Keratinocyte (primary cell): ENCODE measurements at regions not wholly inside any gene's neighbourhood (a gene's known extent, or its start where the extent isn't known, plus 50 kb on each side); places are given as distances from the start of the nearest gene placed in this dataset.
A peak's percentile ranks its signal among the peaks of the same experiment; 100 is the strongest.

Experiments used
- DNase-seq: peaks from one replicate; pipeline ENCODE4 v3.0.0-alpha.2; 2011; ENCODE audit warnings: low read depth, missing footprints, low spot score
- FAIRE-seq: peaks from 2 replicates; lab custom pipeline; 2011; peaks lifted over from hg19 to GRCh38; lab: Jason Lieb, UNC
- H2AFZ ChIP-seq: 2 replicates; pipeline ENCODE4 v1.6.0; 2012; ENCODE audit warnings: low read length, control low read depth, inconsistent platforms; ENCODE audit not compliant: control insufficient read depth
- H3K27ac ChIP-seq: 2 replicates; pipeline ENCODE4 v1.5.1; 2011; ENCODE audit warnings: low read length; ENCODE audit not compliant: control insufficient read depth, insufficient read depth
- H3K27me3 ChIP-seq: 3 replicates; pipeline ENCODE4 v1.6.0; 2011; ENCODE audit warnings: low read length; ENCODE audit not compliant: control insufficient read depth, insufficient read depth; ENCODE audit errors: extremely low read depth
- H3K36me3 ChIP-seq, 2 experiments: 2 replicates in 1 of 2; 3 replicates in 1 of 2; pipeline ENCODE4 v1.5.1; 2011; ENCODE audit warnings: low read length in 2 of 2, mild to moderate bottlenecking in 1 of 2; ENCODE audit not compliant: control insufficient read depth in 2 of 2, insufficient read depth in 2 of 2; ENCODE audit errors: extremely low read depth in 1 of 2
- H3K4me1 ChIP-seq: 3 replicates; pipeline ENCODE4 v1.5.1; 2011; ENCODE audit warnings: low read length; ENCODE audit not compliant: control insufficient read depth, insufficient read depth; ENCODE audit errors: extremely low read depth
- H3K4me2 ChIP-seq: 3 replicates; pipeline ENCODE4 v1.6.0; 2011; ENCODE audit warnings: low read depth, low read length; ENCODE audit not compliant: control insufficient read depth, insufficient read depth; ENCODE audit errors: extremely low read depth
- H3K4me3 ChIP-seq, 3 experiments: fragments of 200-600 bp in 1 of 3; sonication (generic) in 1 of 3; 2 replicates in 2 of 3; 3 replicates in 1 of 3; pipeline ENCODE4 v1.5.1; 2011 to 2016; ENCODE audit warnings: low read length in 3 of 3, mild to moderate bottlenecking in 3 of 3, control low read depth in 2 of 3, inconsistent platforms in 1 of 3, low read depth in 1 of 3, mixed read lengths in 1 of 3, mixed run types in 1 of 3, moderate library complexity in 1 of 3; ENCODE audit not compliant: control insufficient read depth in 2 of 3, insufficient read depth in 2 of 3; ENCODE audit errors: extremely low read depth in 1 of 3
- H3K79me2 ChIP-seq: 2 replicates; pipeline ENCODE4 v1.6.0; 2012; ENCODE audit warnings: low read length; ENCODE audit not compliant: control insufficient read depth, insufficient read depth
- H3K9ac ChIP-seq: 3 replicates; pipeline ENCODE4 v1.6.0; 2011; ENCODE audit warnings: low read length; ENCODE audit not compliant: control insufficient read depth, insufficient read depth; ENCODE audit errors: extremely low read depth
- H3K9me1 ChIP-seq: 3 replicates; pipeline ENCODE4 v1.6.0; 2011; ENCODE audit warnings: low read length; ENCODE audit not compliant: control insufficient read depth, insufficient read depth; ENCODE audit errors: extremely low read depth
- H3K9me3 ChIP-seq: 2 replicates; pipeline ENCODE4 v1.5.1; 2012; ENCODE audit warnings: low read depth, low read length; ENCODE audit not compliant: control insufficient read depth
- H4K20me1 ChIP-seq: 3 replicates; pipeline ENCODE4 v1.6.0; 2011; ENCODE audit warnings: low read length; ENCODE audit not compliant: control insufficient read depth, insufficient read depth; ENCODE audit errors: extremely low read depth
- CTCF ChIP-seq, 3 experiments: IDR thresholded peaks in 1 of 3; conservative IDR thresholded peaks in 1 of 3; optimal IDR thresholded peaks in 1 of 3; 2 replicates in 2 of 3; 3 replicates in 1 of 3; pipeline versions ENCODE3 to v1.5.1; 2011; ENCODE audit warnings: low read length in 3 of 3, mild to moderate bottlenecking in 3 of 3, moderate library complexity in 2 of 3, control low read depth in 1 of 3, inconsistent platforms in 1 of 3; ENCODE audit not compliant: insufficient read depth in 2 of 3; ENCODE audit errors: extremely low read depth in 1 of 3
- EZH2 ChIP-seq: IDR thresholded peaks from one replicate; pipeline ENCODE4 v1.6.1; 2012; ENCODE audit warnings: inconsistent platforms, mild to moderate bottlenecking, low read length, moderate library complexity
- dilution Hi-C: fragments of 300-500 bp; cut with MboI; formaldehyde crosslinking; loops from one replicate; pipeline ENCODE4 v1.7.0; 2020; ENCODE audit warnings: low sequenced_read_pairs; ENCODE audit not compliant: extremely low pct_ligation_motif_present

- Histone ChIP-seq H3K9me3 (no peaks in the 10 kb centered on the region), H3K36me3 (no peaks in the 10 kb centered on the region), H3K27ac (peak overlapping the region; percentile 13), H3K4me3 (no peak overlapping the region), H3K4me1 (peaks cover 24% of the 10 kb centered on the region), H2AFZ (no peak overlapping the region), H4K20me1 (no peaks in the 10 kb centered on the region), H3K4me2 (no peak overlapping the region), H3K79me2 (no peaks in the 10 kb centered on the region), H3K27me3 (no peaks in the 10 kb centered on the region), H3K9me1 (no peaks in the 10 kb centered on the region), H3K9ac (no peak overlapping the region)
- dilution Hi-C loops, result no loop called here
- TF ChIP-seq EZH2 (no peak), CTCF (optimal IDR thresholded peaks at IDR 0.05 in 1 of 3, IDR thresholded peaks at IDR 0.05 in 1 of 3, conservative IDR thresholded peaks at IDR 0.05 in 1 of 3; ENCODE audit: extremely low read depth in 1 of 3, insufficient read depth in 2 of 3, low read length in 3 of 3) (no peak)
- DNase-seq (no peak), FAIRE-seq (peak; percentile 78)
These were observed 152.8 kb upstream of the RIPOR2 start for GRCh38 chr6:25088513-25088912.

- Histone ChIP-seq H3K27ac (peak overlapping the region; percentile 13), H3K36me3 (no peaks in the 10 kb centered on the region), H3K27me3 (no peaks in the 10 kb centered on the region), H3K9ac (no peak overlapping the region), H3K4me2 (no peak overlapping the region), H4K20me1 (no peaks in the 10 kb centered on the region), H2AFZ (no peak overlapping the region), H3K79me2 (no peaks in the 10 kb centered on the region), H3K9me1 (no peaks in the 10 kb centered on the region), H3K9me3 (no peaks in the 10 kb centered on the region), H3K4me3 (no peak overlapping the region), H3K4me1 (peaks cover 24% of the 10 kb centered on the region)
- DNase-seq (peak; percentile 33), FAIRE-seq (peak; percentile 5)
- TF ChIP-seq EZH2 (no peak), CTCF (optimal IDR thresholded peaks at IDR 0.05 in 1 of 3, IDR thresholded peaks at IDR 0.05 in 1 of 3, conservative IDR thresholded peaks at IDR 0.05 in 1 of 3; ENCODE audit: extremely low read depth in 1 of 3, insufficient read depth in 2 of 3, low read length in 3 of 3) (no peak)
- dilution Hi-C loops, result no loop called here
These were observed 153.7 kb upstream of the RIPOR2 start for GRCh38 chr6:25089442-25089841.
